SK-N-SH (cell line): ENCODE measurements at regions not wholly inside any gene's neighbourhood (a gene's known extent, or its start where the extent isn't known, plus 50 kb on each side); places are given as distances from the start of the nearest gene placed in this dataset.

Experiments
- CTCF ChIA-PET: fragments of 300-600, 350-600 bp; formaldehyde crosslinking; extraction: SDS; loops from one replicate; lab custom pipeline; 2021; lab: Yijun Ruan, JAX
- POLR2A ChIA-PET: fragments of 350-600 bp; sonication (Branson Sonifier 250); formaldehyde crosslinking; extraction: SDS; loops from one replicate; lab custom pipeline; 2020; ENCODE audit warnings: antibody characterized with exemption, inconsistent platforms; lab: Yijun Ruan, JAX
- DNase-seq: peaks from one replicate; pipeline ENCODE4 v3.0.0; 2012
- H2AFZ ChIP-seq: fragments of 200-600 bp; sonication (generic); 2 replicates; pipeline ENCODE4 v1.8.1; 2016; ENCODE audit warnings: antibody characterized with exemption, mild to moderate bottlenecking, low read depth
- H3F3A ChIP-seq: fragments of 200-600 bp; sonication (generic); replicated peaks from 2 replicates; pipeline ENCODE3; 2016; ENCODE audit warnings: antibody characterized with exemption, mild to moderate bottlenecking; ENCODE audit not compliant: insufficient read depth
- H3K27ac ChIP-seq, 2 experiments: fragments of 200-500 bp in 1 of 2; fragments of 200-600 bp in 1 of 2; sonication (Bioruptor generic) in 1 of 2; sonication (generic), shearing (Covaris generic) in 1 of 2; 2 replicates each; pipeline versions ENCODE4 v1.5.1 to v1.6.1; 2014 to 2016; ENCODE audit warnings: low read depth in 2 of 2, inconsistent platforms in 1 of 2, low read length in 1 of 2, mild to moderate bottlenecking in 1 of 2, mixed read lengths in 1 of 2
- H3K27me3 ChIP-seq: fragments of 200-600 bp; sonication (generic), shearing (Covaris generic); 2 replicates; pipeline ENCODE4 v1.6.1; 2016; ENCODE audit warnings: mixed run types; ENCODE audit not compliant: insufficient read depth
- H3K36me3 ChIP-seq, 2 experiments: fragments of 200-500 bp in 1 of 2; fragments of 200-600 bp in 1 of 2; sonication (Bioruptor generic) in 1 of 2; sonication (generic) in 1 of 2; replicated peaks in 1 of 2; 2 replicates each; pipeline versions ENCODE3 to v1.5.1; 2014 to 2016; ENCODE audit warnings: low read length in 1 of 2, mild to moderate bottlenecking in 1 of 2; ENCODE audit not compliant: insufficient read depth in 2 of 2, control insufficient read depth in 1 of 2
- H3K4me1 ChIP-seq, 2 experiments: fragments of 200-500 bp in 1 of 2; fragments of 200-600 bp in 1 of 2; sonication (Bioruptor generic) in 1 of 2; sonication (generic), shearing (Covaris generic) in 1 of 2; 2 replicates each; pipeline versions ENCODE4 v1.5.1 to v1.6.1; 2014 to 2016; ENCODE audit warnings: low read depth in 1 of 2, low read length in 1 of 2, mixed run types in 1 of 2; ENCODE audit not compliant: insufficient read depth in 2 of 2, control insufficient read depth in 1 of 2
- H3K4me2 ChIP-seq: fragments of 200-600 bp; sonication (generic), shearing (Covaris generic); 2 replicates; pipeline ENCODE4 v1.6.1; 2017; ENCODE audit warnings: mixed run types
- H3K4me3 ChIP-seq, 2 experiments: fragments of 200-500 bp in 1 of 2; fragments of 200-600 bp in 1 of 2; sonication (Bioruptor generic) in 1 of 2; sonication (generic), shearing (Covaris generic) in 1 of 2; 2 replicates each; pipeline versions ENCODE4 v1.5.1 to v1.8.1; 2014 to 2016; ENCODE audit warnings: low read depth in 2 of 2, inconsistent platforms in 1 of 2, low read length in 1 of 2, mild to moderate bottlenecking in 1 of 2, mixed read lengths in 1 of 2, moderate library complexity in 1 of 2
- H3K79me2 ChIP-seq: fragments of 200-600 bp; sonication (generic); 2 replicates; pipeline ENCODE4 v1.8.1; 2017; ENCODE audit warnings: mild to moderate bottlenecking; ENCODE audit not compliant: insufficient read depth
- H3K9ac ChIP-seq: fragments of 200-600 bp; sonication (generic); 2 replicates; pipeline ENCODE4 v1.6.1; 2017; ENCODE audit warnings: mixed run types
- H3K9me2 ChIP-seq: fragments of 200-600 bp; sonication (generic); 2 replicates; pipeline ENCODE4 v1.6.1; 2017; ENCODE audit warnings: mixed run types
- H3K9me3 ChIP-seq: fragments of 200-600 bp; sonication (generic); 2 replicates; pipeline ENCODE4 v1.6.1; 2017; ENCODE audit warnings: mixed run types, mild to moderate bottlenecking, moderate library complexity
- H4K20me1 ChIP-seq: fragments of 200-600 bp; sonication (generic); 2 replicates; pipeline ENCODE4 v1.6.1; 2017; ENCODE audit warnings: mild to moderate bottlenecking, mixed run types; ENCODE audit not compliant: insufficient read depth
- EZH2phosphoT487 ChIP-seq: fragments of 200-600 bp; sonication (generic); IDR thresholded peaks from 2 replicates; pipeline ENCODE4 v1.6.1; 2017; ENCODE audit warnings: low read depth, mixed run types, mild to moderate bottlenecking, antibody characterized with exemption, moderate library complexity, borderline replicate concordance
- FOXJ3 ChIP-seq: sonication (generic); formaldehyde crosslinking; IDR thresholded peaks from 2 replicates; pipeline ENCODE4 v1.5.1; 2020; ENCODE audit warnings: mild to moderate bottlenecking, missing genetic modification reagents
- FOXM1 ChIP-seq: IDR thresholded peaks from 2 replicates; pipeline ENCODE4 v1.4.0; 2012; ENCODE audit warnings: low read depth, mild to moderate bottlenecking
- GATA2 ChIP-seq: sonication (generic); formaldehyde crosslinking; IDR thresholded peaks from 2 replicates; pipeline ENCODE4 v1.5.0; 2020; ENCODE audit warnings: mild to moderate bottlenecking, missing genetic modification reagents
- JUND ChIP-seq: IDR thresholded peaks from 2 replicates; pipeline ENCODE4 v1.4.0; 2012
- MXI1 ChIP-seq: IDR thresholded peaks from 2 replicates; pipeline ENCODE4 v1.6.1; 2012; ENCODE audit warnings: mild to moderate bottlenecking, low read depth, low read length, improper control_type of control experiment
- NFIC ChIP-seq: IDR thresholded peaks from 2 replicates; pipeline ENCODE4 v1.4.0; 2012; ENCODE audit warnings: borderline replicate concordance
- POLR2AphosphoS5 ChIP-seq: IDR thresholded peaks from 2 replicates; pipeline ENCODE4 v1.6.1; 2012; ENCODE audit warnings: low read depth, low read length
- RXRA ChIP-seq: IDR thresholded peaks from 2 replicates; pipeline ENCODE4 v1.4.0; 2012; ENCODE audit warnings: low read depth, mild to moderate bottlenecking, borderline replicate concordance
- SMC3 ChIP-seq: IDR thresholded peaks from 2 replicates; pipeline ENCODE4 v1.6.1; 2012; ENCODE audit warnings: low read depth, low read length, improper control_type of control experiment
- YY1 ChIP-seq: IDR thresholded peaks from 2 replicates; pipeline ENCODE4 v1.4.0; 2012; ENCODE audit warnings: low read depth, mild to moderate bottlenecking
- WGBS: methylation state at CpG from one replicate; pipeline ENCODE4 v1.1.6; 2017; ENCODE audit warnings: low lambda C conversion rate; 5-methylcytosine and 5-hydroxymethylcytosine counted together
- TF ChIP-seq, protein P1 (sequence below): fragments of 150-350 bp; IDR thresholded peaks from 2 replicates; pipeline ENCODE4 v1.6.1; 2017; ENCODE audit warnings: antibody characterized with exemption, low read length, low read depth, borderline replicate concordance
- TF ChIP-seq, protein P2 (sequence below): IDR thresholded peaks from 2 replicates; pipeline ENCODE4 v1.4.0; 2012; ENCODE audit warnings: low read depth, borderline replicate concordance

DNA sequence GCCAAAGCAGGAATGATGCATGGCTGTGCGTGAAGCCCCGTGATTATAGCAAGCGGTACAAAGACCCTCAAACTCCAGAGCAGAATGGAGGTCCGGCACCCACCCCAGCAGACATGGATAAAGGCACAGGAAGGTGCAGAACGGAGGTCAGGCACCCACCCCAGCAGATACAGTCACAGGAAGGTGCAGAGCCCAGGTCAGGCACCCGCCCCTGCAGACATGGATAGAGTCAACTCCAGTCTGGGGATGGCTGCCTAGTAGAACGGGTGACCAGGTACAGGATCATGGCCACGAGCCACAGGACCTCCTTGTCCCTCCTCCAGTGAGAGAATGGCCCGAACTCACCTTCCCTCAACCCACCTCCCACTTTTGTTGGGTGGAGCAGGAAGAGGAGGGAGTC, 318.3 kb upstream of the SALL3 start:
- 14% methylated on average over 9 of the region's 9 CpGs for WGBS
- Histone ChIP-seq H4K20me1 (no peaks in the 10 kb centered on the region), H3K4me1 (no peaks in the 10 kb centered on the region), H3K27ac (no peak overlapping the region)
- POLR2A ChIA-PET: no interaction called here
- TF ChIP-seq SMC3 (no peak), MXI1 (no peak), NFIC (no peak), EZH2phosphoT487 (no peak), YY1 (no peak), GATA2 (CRISPR knock-in tag) (no peak), FOXJ3 (no peak)
- TF ChIP-seq, protein P1, sequence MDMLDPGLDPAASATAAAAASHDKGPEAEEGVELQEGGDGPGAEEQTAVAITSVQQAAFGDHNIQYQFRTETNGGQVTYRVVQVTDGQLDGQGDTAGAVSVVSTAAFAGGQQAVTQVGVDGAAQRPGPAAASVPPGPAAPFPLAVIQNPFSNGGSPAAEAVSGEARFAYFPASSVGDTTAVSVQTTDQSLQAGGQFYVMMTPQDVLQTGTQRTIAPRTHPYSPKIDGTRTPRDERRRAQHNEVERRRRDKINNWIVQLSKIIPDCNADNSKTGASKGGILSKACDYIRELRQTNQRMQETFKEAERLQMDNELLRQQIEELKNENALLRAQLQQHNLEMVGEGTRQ: no peak
- TF ChIP-seq, protein P2, sequence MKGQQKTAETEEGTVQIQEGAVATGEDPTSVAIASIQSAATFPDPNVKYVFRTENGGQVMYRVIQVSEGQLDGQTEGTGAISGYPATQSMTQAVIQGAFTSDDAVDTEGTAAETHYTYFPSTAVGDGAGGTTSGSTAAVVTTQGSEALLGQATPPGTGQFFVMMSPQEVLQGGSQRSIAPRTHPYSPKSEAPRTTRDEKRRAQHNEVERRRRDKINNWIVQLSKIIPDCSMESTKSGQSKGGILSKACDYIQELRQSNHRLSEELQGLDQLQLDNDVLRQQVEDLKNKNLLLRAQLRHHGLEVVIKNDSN: no peak
- TF ChIP-seq, all 33 proteins: peak for 0
- Histone ChIP-seq H3K9ac (no peak overlapping the region), H3K36me3 (no peaks in the 10 kb centered on the region), H3K79me2 (no peaks in the 10 kb centered on the region), H3K9me3 (no peaks in the 10 kb centered on the region), H3F3A (no peaks in the 10 kb centered on the region), H3K4me3 (no peak overlapping the region), H2AFZ (no peak overlapping the region), H3K27me3 (no peaks in the 10 kb centered on the region; the same call in 1 of the 2 replicates), H3K9me2 (no peaks in the 10 kb centered on the region), H3K4me2 (no peak overlapping the region)
- CTCF ChIA-PET: no interaction called here
- no peak for DNase-seq

DNA sequence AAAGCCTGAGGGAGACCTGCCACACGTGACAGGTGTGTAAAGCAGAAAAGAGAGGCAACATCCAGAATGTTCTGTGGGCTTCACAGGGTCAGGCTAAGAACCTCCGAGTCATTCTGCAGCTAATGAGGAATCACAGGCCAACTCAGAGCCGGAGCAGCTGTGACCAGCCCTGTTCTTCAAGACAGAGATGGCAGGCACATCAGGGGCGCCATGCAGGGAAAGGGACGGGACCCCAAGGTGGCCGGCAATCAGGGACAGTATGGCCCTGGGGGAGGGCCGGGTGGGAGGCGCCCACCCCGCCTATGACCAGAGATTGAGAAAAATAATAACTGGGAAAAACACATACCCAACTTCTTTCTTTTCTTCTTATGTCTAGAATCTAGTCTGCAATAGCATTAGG, 316.7 kb upstream of the SALL3 start:
- WGBS: 0% methylated on average over 9 of the region's 9 CpGs
- Histone ChIP-seq H3K27me3 (no peaks in the 10 kb centered on the region; the same call in 1 of the 2 replicates), H3F3A (no peaks in the 10 kb centered on the region), H3K9me2 (no peaks in the 10 kb centered on the region), H3K4me1 (no peaks in the 10 kb centered on the region), H3K27ac (no peak overlapping the region), H3K9ac (no peak overlapping the region), H3K9me3 (no peaks in the 10 kb centered on the region)
- CTCF ChIA-PET: no interaction called here
- DNase-seq: no peak
- POLR2A ChIA-PET: no interaction called here
- TF ChIP-seq RXRA (no peak), POLR2AphosphoS5 (no peak), FOXM1 (no peak), EZH2phosphoT487 (no peak), JUND (no peak)
- TF ChIP-seq, protein P2: no peak
- TF ChIP-seq, all 33 proteins: peak for 0
- Histone ChIP-seq H3K36me3 (no peaks in the 10 kb centered on the region), H3K79me2 (no peaks in the 10 kb centered on the region), H3K4me3 (no peak overlapping the region), H2AFZ (no peak overlapping the region), H4K20me1 (no peaks in the 10 kb centered on the region), H3K4me2 (no peak overlapping the region)
